Activated T-helper 1 cell treated with anti-CD3 and anti-CD28 coated beads, Interleukin-12 subunit alpha, Interleukin-12 subunit beta, Interleukin-2, Interleukin-4 antibody, amounts not matched to agents 30 ng/mL and 10 ng/mL and 1 ng/mL, durations not matched to agents 14 hours and 24 hours and 36 hours (primary cell): ENCODE measurements at regions not wholly inside any gene's neighbourhood (a gene's known extent, or its start where the extent isn't known, plus 50 kb on each side); places are given as distances from the start of the nearest gene placed in this dataset.

ENCODE experiments used
- DNase-seq: peaks from one replicate; pipeline ENCODE4 v3.0.0; 2021; ENCODE audit warnings: low spot score
- H3K27ac Mint-ChIP-seq: one replicate; pipeline ENCODE4 v1.8.0; 2021; ENCODE audit warnings: mild to moderate bottlenecking, mixed read lengths
- H3K27me3 Mint-ChIP-seq: one replicate; pipeline ENCODE4 v1.8.0; 2022; ENCODE audit warnings: mild to moderate bottlenecking, moderate library complexity, mixed read lengths; ENCODE audit not compliant: insufficient read depth
- H3K36me3 Mint-ChIP-seq: one replicate; pipeline ENCODE4 v1.8.0; 2021; ENCODE audit warnings: low read depth, mixed read lengths
- H3K4me1 Mint-ChIP-seq: one replicate; pipeline ENCODE4 v1.8.0; 2021; ENCODE audit warnings: low read depth, mixed read lengths
- H3K4me3 Mint-ChIP-seq: one replicate; pipeline ENCODE4 v1.8.0; 2021; ENCODE audit warnings: mild to moderate bottlenecking, moderate library complexity, mixed read lengths
- H3K9me3 Mint-ChIP-seq: one replicate; pipeline ENCODE4 v1.8.0; 2021; ENCODE audit warnings: mixed read lengths
- intact Hi-C: fragments of 100-400 bp; cut with micrococcal nuclease; formaldehyde crosslinking; loops from one replicate; pipeline ENCODE4 v1.15.1; 2024

DNA sequence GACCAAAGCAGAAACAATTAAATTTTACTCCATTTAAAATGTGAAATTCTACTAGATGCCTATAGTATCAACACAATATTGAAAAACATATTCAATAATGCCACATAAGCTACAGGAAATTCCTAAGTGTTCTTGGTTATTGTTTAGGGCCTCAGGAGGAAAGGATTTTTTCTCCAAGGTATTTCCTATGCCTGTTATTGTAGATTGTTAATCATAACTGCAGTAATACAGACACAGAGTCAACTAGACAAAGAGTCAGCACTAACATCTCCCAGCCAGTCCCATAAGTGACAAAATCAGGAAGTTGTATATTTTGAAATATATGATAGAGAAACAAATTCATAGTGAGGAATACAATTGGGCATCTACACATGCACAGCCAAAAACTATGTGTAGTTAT is 782.7 kb upstream of the KIF2B start:
- Mint-ChIP-seq H3K27me3 (no peaks in the 10 kb centered on the region), H3K27ac (no peak overlapping the region)
- intact Hi-C loops = no loop called here

GRCh38 chr17:53033297-53033696 is 789.4 kb upstream of the KIF2B start:
- Mint-ChIP-seq H3K9me3 (peaks cover 17% of the 10 kb centered on the region), H3K4me3 (no peak overlapping the region), H3K36me3 (no peaks in the 10 kb centered on the region), H3K27me3 (no peaks in the 10 kb centered on the region), H3K4me1 (no peaks in the 10 kb centered on the region), H3K27ac (no peak overlapping the region)
- intact Hi-C loops = no loop called here
- no peak for DNase-seq

More for the DNA sequence above, 782.7 kb upstream of the KIF2B start:
- Mint-ChIP-seq H3K36me3 (no peaks in the 10 kb centered on the region), H3K4me1 (no peaks in the 10 kb centered on the region), H3K4me3 (no peak overlapping the region), H3K9me3 (peaks cover 3% of the 10 kb centered on the region)
- DNase-seq = no peak

DNA sequence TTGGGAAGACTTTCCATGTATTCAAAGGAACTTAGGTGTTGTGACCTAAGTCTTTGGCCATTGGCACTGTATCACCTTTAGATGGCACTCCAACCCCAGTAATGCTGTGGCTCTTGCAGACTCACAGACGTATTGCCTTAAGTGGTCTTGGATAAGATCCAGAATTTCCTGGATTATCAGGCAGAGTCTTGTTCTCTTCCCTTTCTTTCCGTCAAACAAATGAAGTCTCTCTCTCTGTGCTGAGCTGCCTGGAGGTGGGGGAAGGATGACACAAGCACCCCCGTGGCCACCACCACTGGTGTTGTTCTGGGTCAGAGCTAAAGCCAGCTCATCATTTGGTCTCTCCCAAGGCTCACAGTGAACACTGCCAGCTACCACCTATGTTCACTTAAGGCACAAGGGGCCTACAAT is 789.9 kb upstream of the KIF2B start:
- Mint-ChIP-seq H3K27me3 (no peaks in the 10 kb centered on the region), H3K36me3 (no peaks in the 10 kb centered on the region), H3K9me3 (peaks cover 22% of the 10 kb centered on the region), H3K27ac (no peak overlapping the region), H3K4me3 (no peak overlapping the region), H3K4me1 (no peaks in the 10 kb centered on the region)
- DNase-seq = no peak
- intact Hi-C loops = no loop called here

DNA sequence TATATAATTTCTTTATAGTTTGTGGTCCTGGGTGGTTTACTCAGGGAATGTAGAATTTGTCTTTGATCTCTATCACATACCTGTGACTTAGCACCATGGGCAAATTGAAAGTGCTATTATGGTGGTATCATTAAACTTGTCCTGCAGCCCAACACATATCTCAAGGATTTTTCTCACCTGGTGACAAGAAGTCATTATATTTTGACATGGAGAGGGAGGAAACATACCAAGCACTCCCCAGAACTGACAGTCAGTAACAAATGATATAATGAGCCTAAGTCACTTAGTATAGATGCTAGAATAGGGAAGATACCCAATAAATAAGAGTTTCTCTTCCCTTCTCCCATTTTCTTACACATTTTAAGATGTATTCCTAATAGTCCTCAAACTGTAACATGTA is 805.5 kb upstream of the KIF2B start:
- DNase-seq = no peak
- Mint-ChIP-seq H3K4me1 (no peaks in the 10 kb centered on the region), H3K4me3 (no peak overlapping the region), H3K27me3 (no peaks in the 10 kb centered on the region), H3K36me3 (no peaks in the 10 kb centered on the region), H3K9me3 (peaks cover 6% of the 10 kb centered on the region), H3K27ac (no peak overlapping the region)
- intact Hi-C loops = no loop called here

- DNase-seq = no peak
- Mint-ChIP-seq H3K4me1 (no peaks in the 10 kb centered on the region), H3K27ac (no peak overlapping the region), H3K36me3 (no peaks in the 10 kb centered on the region), H3K27me3 (no peaks in the 10 kb centered on the region), H3K9me3 (peaks cover 6% of the 10 kb centered on the region), H3K4me3 (no peak overlapping the region)
- intact Hi-C loops = no loop called here
Observed at GRCh38 chr17:53016085-53016484, 806.6 kb upstream of the KIF2B start.

DNA sequence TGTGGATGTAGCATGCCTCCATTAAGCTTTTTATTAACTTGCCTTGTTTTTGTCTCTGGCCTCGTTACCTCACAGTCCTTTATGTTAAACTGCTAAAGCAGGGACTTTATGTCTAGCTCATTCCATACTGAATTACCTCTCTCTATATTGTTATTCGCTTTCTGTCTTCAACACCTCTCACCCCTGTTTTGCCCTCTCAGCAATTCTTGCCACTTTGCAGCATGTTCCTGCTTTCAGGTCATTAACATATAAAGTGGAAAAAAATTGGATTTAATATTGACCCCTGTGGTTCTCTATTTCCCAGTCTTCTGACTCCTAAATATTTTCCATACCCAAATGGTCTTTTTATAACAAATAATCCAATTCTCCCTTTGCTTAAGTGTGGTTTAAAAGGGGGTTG is 810.4 kb upstream of the KIF2B start:
- peaks cover 9% of the 10 kb centered on the region for H3K9me3 Mint-ChIP-seq
- H3K36me3 Mint-ChIP-seq = no peaks in the 10 kb centered on the region
- intact Hi-C loops = no loop called here
- H3K27ac Mint-ChIP-seq = no peak overlapping the region
- no peaks in the 10 kb centered on the region for H3K27me3 Mint-ChIP-seq
- DNase-seq = no peak
- H3K4me3 Mint-ChIP-seq = no peak overlapping the region
- no peaks in the 10 kb centered on the region for H3K4me1 Mint-ChIP-seq

DNA sequence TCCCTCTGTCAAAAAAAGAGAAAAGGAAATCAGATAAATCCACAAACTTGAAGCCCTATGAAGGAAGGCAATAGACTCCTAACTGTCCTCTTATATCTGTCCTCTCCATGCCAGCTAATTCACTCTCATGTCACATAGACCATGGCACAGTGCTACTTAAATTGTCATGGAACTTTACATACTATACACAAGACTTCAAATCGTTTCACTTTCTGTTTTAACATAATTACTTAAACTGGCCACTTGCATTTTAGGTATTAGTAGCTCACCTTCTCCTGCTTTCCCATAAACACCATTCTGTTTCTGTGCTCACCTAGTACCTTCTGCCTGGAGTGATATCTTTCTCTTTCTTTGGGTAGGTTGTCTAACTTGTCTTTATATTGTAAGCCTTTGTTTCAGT is 816.7 kb upstream of the KIF2B start:
- no peak overlapping the region for H3K4me3 Mint-ChIP-seq

DNA sequence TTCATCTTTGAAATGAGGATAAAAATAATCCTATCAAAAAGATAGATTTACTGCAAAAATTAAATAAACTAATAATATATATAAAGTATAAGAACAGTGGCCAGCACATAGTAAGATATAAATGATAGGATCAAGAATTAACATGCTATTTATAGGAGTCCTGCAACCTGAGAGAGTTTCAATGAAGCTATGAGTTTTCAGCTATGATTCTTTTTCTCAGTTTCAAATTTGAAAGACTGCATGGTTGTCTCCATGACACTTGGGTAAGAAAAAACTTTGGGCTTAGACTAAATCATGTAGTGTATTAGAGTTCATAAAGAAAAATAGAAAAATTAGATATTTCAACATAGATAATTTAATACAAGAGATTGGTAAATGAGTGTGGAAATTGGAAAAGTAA is 817.8 kb upstream of the KIF2B start:
- Mint-ChIP-seq H3K4me3 (no peak overlapping the region), H3K36me3 (no peaks in the 10 kb centered on the region), H3K27me3 (no peaks in the 10 kb centered on the region), H3K27ac (no peak overlapping the region), H3K9me3 (peaks cover 7% of the 10 kb centered on the region), H3K4me1 (no peaks in the 10 kb centered on the region)
- intact Hi-C loops = no loop called here
- no peak for DNase-seq

More for the DNA sequence above, 816.7 kb upstream of the KIF2B start:
- H3K27ac Mint-ChIP-seq = no peak overlapping the region
- no peaks in the 10 kb centered on the region for H3K27me3 Mint-ChIP-seq
- no peaks in the 10 kb centered on the region for H3K4me1 Mint-ChIP-seq
- H3K9me3 Mint-ChIP-seq = peaks cover 11% of the 10 kb centered on the region
- intact Hi-C loops = no loop called here
- H3K36me3 Mint-ChIP-seq = no peaks in the 10 kb centered on the region
- no peak for DNase-seq

DNA sequence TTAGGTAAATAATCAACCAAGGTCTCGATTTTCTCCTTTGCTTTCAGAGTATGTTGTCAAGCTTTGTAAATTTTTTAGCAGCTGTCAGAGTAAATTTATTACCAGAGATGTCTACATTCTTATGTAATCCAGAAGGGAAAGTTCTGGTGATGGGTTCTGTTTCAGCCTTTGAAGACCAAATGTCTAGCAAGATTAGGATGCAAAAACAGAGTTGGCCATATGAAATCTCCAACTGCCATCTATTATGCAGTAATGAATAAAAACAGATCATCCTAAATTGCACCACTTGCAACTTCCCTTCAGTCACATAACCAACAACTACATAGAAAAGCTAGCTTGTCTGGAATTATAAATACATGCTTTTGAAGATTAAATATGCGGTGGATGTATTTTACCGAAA is 826.8 kb upstream of the KIF2B start:
- H3K27me3 Mint-ChIP-seq = no peaks in the 10 kb centered on the region
- no peak overlapping the region for H3K4me3 Mint-ChIP-seq
- no peak for DNase-seq
- peaks cover 26% of the 10 kb centered on the region for H3K9me3 Mint-ChIP-seq
- no peak overlapping the region for H3K27ac Mint-ChIP-seq
- no peaks in the 10 kb centered on the region for H3K36me3 Mint-ChIP-seq
- no peaks in the 10 kb centered on the region for H3K4me1 Mint-ChIP-seq
- intact Hi-C loops = no loop called here

GRCh38 chr17:52995147-52995546 is 827.6 kb upstream of the KIF2B start:
- intact Hi-C loops = no loop called here
- Mint-ChIP-seq H3K9me3 (peaks cover 22% of the 10 kb centered on the region), H3K4me3 (no peak overlapping the region), H3K36me3 (no peaks in the 10 kb centered on the region), H3K4me1 (no peaks in the 10 kb centered on the region), H3K27ac (no peak overlapping the region), H3K27me3 (no peaks in the 10 kb centered on the region)
- DNase-seq = no peak

DNA sequence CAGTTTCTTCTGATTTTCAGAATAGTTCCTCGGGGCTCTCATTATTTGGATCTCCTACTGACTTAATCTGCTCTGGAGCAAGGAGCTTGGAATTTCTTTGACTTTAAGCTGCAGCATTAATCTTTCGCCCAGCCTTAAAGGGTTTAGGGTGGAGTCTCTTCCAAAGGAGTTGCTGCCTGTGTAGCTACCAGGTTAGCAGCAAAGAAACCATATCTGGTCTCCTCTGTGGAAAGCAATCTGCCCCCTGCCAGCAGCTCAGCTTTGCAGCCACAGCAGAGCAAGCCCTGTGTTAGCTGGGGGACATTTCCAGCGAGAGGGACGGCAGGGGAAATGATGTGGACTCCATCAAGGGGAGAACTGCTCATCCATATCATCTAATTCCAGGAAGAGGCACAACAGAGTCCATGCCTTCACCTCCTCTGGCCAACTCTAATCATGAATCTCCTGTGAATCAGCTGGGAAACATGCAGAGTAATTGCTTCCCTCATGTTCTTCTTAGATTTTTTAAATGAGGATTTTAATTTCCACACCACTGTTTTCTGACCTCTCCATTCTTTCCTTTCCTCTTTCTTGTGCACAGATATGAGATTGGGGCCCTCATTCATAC is 827.6 kb upstream of the CA10 start:
- H3K4me3 Mint-ChIP-seq = no peak overlapping the region
- H3K4me1 Mint-ChIP-seq = no peaks in the 10 kb centered on the region
- H3K27me3 Mint-ChIP-seq = no peaks in the 10 kb centered on the region
- no peaks in the 10 kb centered on the region for H3K36me3 Mint-ChIP-seq
- intact Hi-C loops = no loop called here
- no peak overlapping the region for H3K27ac Mint-ChIP-seq
- no peak for DNase-seq
- H3K9me3 Mint-ChIP-seq = peaks cover 21% of the 10 kb centered on the region

DNA sequence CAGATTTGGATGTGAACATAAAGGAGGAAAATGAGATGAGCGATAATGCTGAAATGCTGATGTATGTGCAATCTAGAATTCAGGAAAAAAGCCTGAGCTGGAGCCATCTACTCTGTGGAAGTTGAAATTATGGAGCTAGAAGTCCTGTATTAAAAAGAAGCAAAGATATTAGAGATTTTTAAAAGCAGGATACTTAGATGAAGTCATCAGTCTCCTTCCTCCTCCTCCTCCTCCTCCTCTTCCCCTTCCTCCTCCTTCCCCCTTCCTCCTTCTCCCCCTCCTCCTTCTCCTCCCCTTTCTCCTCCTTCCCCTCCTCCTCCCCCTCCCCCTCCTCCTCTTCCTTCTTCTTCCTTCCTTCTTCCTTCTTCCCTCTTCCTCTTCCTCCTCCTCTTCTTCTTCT is 823.8 kb upstream of the CA10 start:
- Mint-ChIP-seq H3K4me1 (no peaks in the 10 kb centered on the region), H3K9me3 (peaks cover 14% of the 10 kb centered on the region), H3K36me3 (no peaks in the 10 kb centered on the region), H3K4me3 (no peak overlapping the region), H3K27ac (no peak overlapping the region), H3K27me3 (no peaks in the 10 kb centered on the region)
- intact Hi-C loops = no loop called here
- no peak for DNase-seq

DNA sequence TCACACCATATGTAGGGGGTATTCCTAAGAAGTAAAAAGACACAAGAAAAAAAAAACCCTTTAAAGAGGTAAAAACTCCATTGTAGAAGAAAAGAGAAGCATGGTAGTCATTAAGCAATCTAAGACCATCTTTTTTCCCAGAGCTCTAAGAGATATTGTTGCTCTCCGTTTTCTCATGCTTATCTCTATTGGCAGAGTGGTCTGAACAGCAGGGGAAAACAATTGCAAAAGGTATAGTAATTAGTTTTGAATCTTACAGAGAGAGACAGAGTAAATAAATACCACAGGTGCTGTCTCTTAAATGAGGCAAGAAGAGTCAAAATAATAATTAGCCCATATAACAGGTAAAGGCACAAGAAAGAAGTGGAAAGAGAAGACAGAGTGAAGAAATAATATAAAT is 821.4 kb upstream of the CA10 start:
- H3K36me3 Mint-ChIP-seq = no peaks in the 10 kb centered on the region
- H3K9me3 Mint-ChIP-seq = peaks cover 11% of the 10 kb centered on the region
- no peak overlapping the region for H3K27ac Mint-ChIP-seq
- H3K27me3 Mint-ChIP-seq = no peaks in the 10 kb centered on the region
- H3K4me3 Mint-ChIP-seq = no peak overlapping the region
- H3K4me1 Mint-ChIP-seq = no peaks in the 10 kb centered on the region
- no peak for DNase-seq
- intact Hi-C loops = no loop called here

DNA sequence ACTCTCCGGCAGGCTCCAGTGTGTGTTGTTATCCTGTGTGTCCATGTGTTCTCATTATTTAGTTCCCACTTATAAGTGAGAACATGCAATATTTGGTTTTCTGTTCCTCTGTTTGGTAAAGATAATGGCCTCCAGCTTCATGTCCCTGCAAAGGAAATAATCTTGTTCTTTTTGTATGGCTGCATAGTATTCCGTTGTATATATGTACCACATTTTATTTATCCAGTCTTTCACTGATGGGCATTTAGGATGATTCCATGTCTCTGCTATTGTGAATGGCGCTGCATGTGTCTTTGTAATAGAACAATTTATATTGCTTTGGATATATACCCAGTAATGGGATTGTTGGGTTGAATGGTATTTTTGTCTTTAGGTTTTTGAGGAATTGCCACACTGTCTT is 807.3 kb upstream of the CA10 start:
- intact Hi-C loops = no loop called here
- Mint-ChIP-seq H3K27me3 (no peaks in the 10 kb centered on the region), H3K27ac (no peak overlapping the region), H3K4me1 (no peaks in the 10 kb centered on the region), H3K4me3 (no peak overlapping the region), H3K9me3 (peaks cover 21% of the 10 kb centered on the region), H3K36me3 (no peaks in the 10 kb centered on the region)
- no peak for DNase-seq
